GM19452 (cell line): ENCODE measurements at regions not wholly inside any gene's neighbourhood (a gene's known extent, or its start where the extent isn't known, plus 50 kb on each side); places are given as distances from the start of the nearest gene placed in this dataset.
"Not testable (repeated sequence)": the region's sequence is repeated elsewhere in the genome, so short reads cannot be mapped to it uniquely, and the experiment has no call there.

Experiments used
- ATAC-seq: cut with Tn5 transposase; IDR thresholded peaks from one replicate; pipeline ENCODE4 v1.9.1; 2021; ENCODE audit not compliant: unreplicated experiment

- no peak for ATAC-seq
Measured at GRCh38 chr1:221549815-221550214, 192.1 kb downstream of the DUSP10 start.

- not testable (repeated sequence) for ATAC-seq
Measured at GRCh38 chr1:221552792-221553191, 189.1 kb downstream of the DUSP10 start.

DNA sequence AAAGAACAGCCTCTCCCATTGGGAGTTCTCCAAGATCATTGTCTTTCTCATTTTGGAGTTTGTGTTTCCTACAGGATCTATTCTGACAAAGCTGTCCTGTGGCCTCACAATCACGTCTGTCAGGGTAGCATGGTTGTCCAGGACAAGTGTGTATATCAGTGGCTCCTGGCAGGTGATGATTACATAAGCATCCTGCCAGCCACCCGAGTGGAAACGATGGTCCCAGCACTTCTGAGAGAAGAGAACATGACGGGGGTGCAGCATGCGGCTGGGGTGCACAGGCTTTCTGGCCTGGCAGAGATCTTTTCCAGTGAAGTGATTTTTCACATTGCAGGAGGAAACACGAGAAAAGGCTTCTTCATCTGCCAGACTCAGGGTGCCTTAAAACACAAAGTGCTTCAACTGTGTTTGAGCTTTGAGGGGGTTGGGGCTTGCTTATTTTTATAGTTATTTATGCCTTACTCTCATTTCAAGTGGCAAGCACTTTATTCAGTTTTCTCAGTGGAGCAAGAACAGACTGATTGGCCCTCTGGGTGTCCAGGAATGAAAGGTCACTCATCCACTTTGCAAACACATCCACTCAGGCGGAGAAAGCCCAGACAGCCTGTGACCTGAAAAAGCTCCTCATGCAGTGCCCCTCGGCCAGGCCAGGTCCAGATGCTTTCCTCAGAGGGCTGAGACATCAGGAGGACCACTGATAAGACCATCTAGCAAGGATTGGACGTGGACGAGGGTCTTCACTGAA, 186.0 kb downstream of the DUSP10 start:
- no peak for ATAC-seq

GRCh38 chr1:221556435-221556834, 185.5 kb downstream of the DUSP10 start:
- ATAC-seq = no peak

- ATAC-seq = no peak
Measured at GRCh38 chr1:221557013-221557412, 184.9 kb downstream of the DUSP10 start.

- no peak for ATAC-seq
Measured at GRCh38 chr1:221558396-221558795, 183.5 kb downstream of the DUSP10 start.

GRCh38 chr1:221559911-221560310, 182.0 kb downstream of the DUSP10 start:
- ATAC-seq = no peak

DNA sequence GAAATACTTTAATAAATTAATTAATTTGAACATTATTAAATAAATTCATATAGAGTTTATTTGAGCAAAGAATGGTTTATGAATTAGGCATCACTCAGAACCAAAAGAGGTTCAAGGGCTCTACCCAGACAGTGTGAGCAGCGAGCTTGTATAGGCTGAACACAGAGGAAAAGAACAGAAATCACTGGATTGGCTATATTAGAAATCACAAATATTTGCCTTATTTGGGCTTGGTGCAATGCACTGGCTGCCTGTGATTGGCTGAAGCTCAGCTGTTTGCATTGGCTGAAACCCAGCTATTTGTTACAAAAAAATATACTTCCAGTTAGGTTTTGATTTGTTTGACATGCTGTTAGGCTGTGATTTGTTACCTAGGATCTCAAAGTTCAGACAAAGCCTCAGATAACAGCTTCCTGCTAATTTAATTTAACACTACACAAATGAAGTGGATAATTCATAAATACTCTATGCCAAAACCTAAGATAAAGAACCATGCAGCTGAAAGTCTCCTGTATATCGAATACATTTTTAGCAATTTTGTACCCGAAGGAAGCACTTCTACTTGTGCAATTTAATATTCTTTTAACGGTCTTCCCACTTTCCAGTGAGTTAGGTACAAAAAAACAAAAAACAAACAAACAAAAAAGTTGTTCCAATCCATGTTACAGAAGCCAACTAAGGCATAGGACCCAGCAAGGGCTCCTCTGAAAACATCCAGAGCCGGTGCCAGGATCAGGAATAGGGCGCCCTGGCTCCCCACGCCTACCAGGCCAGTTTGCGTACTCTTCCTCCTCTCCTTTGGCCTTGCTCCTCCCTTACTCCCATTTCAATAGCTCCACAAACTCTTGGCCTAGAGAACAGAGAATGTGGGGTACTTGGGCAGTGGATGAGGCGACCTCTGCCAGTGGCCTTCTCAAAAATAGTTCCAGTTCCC, 179.1 kb downstream of the DUSP10 start:
- no peak for ATAC-seq

DNA sequence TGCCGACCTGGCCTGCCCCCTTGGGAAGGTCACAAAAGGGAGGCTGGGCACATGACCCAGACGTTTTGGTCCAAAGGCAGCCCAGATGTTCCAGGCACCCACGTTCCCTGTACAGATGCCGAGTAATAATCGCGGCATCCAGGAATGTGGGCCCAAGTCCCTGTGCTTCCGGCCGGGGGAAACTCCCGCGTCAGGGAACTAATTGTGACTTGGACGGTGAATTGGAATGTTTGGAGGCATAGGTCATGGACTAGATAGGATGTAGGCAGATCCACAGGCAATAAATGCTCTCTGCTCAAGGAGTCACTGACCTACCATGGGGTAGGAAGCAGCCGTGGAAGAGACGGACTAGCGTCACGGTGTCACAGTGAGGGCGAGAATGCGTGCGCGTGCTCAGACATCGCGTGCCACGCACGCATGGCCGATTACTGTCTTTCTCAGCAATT, 178.4 kb downstream of the DUSP10 start:
- no peak for ATAC-seq

DNA sequence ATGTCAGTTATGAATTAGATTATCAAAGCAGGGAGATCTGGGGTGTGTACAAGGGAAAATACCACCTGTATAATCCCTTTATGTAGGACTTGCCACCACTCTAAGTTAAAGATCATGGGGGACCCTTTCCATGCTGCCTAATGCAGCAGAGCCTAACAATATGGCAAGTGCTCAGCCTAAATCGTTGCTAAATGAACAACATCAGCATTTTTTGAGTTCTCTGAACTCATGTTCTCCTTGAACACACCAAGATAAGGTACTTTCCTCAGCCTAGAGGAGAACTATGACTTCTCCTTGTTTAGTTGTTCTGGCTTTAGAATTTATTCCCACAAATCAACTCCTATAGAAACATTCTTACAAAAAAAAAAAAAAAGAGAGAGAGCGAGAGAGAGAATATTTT, 177.0 kb downstream of the DUSP10 start:
- ATAC-seq = no peak

GRCh38 chr1:221565711-221566110, 176.2 kb downstream of the DUSP10 start:
- no peak for ATAC-seq

DNA sequence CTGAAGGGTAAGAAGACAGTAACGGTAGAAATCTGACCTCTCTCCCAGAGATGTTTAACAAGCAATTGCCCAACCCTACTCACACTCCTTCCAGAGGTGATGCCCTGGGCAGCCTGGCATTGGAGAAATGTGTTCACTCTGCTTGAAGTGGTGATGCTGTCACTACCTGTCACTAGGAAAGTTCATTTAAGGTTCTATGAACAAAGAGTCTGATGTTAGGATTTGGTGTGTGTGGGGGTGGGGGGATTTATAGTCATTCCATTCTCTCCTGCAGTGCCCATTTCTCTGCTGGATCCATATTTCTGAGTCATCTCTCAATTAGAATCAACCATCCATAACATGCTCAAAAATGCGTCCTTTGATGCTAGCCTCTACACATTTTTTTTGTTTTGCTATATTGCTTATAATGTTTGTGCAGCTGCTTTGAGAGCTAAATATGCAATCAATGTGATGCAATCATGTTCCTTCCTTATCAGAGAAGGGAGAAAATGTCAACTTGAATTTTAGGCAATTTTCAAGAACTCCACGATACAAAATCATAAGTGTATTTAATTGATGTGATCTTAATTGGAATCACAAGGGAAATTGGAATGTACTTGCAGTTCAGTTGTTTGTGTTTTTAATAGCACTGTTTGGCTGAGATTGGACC, 173.9 kb downstream of the DUSP10 start:
- no peak for ATAC-seq

DNA sequence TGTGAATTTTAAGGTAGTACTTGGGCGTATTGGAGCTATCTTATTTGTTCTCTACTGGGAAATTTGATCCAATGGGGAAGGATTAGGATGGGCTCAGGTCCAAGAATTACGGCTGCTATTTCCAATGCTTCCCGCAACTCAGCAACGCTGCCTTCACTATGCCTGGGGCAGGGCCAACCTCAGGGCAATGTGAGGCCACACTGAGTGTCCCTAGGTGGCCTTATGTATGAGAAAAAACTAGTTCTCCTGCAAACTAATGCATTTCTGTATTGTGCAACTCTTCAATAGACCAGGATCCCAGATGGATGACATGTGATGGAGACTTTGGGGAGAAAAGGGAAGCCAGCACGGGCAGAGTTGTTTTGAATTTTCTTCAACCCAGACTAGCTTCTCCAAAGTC, 168.1 kb downstream of the DUSP10 start:
- no peak for ATAC-seq

GRCh38 chr1:221574529-221574928, 167.4 kb downstream of the DUSP10 start:
- no peak for ATAC-seq

DNA sequence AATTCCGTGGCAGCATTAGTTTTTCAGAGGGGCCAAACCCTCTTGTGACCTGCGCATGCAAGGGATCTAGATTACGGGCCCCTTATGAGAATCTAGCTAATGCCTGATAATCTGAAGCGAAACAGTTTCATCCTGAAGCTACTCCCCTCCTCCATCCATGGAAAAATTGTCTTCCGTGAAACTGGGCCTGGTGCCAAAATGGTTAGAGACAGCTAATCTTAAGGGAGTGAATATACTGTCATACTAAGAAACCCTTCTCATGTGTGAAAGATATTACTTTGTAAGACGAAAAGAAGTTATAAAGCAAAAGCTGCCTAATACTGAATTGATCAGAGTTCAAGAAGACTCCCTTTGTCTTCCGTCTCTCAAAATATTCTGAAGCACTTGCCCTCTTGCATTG, 166.3 kb downstream of the DUSP10 start:
- no peak for ATAC-seq

DNA sequence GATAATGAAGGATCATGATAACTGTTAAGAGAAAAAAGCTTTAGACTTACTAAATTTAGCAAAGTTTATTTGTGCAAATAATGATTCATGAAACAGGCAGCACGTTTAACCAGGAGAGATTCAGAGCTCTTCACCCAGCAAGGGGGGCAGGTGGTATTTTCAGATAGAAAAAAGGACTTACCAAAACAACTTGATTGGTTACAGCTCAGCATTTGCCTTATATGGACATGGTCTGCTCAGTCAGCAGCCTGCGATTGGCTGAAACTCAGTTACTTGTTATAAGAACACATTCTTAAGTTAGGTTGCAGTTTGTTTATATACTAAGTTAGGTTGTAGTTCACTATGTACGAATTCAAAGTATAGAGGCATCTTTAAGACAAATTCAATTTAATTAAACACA, 165.6 kb downstream of the DUSP10 start:
- no peak for ATAC-seq

GRCh38 chr1:221583465-221583864, 158.4 kb downstream of the DUSP10 start:
- ATAC-seq = no peak

DNA sequence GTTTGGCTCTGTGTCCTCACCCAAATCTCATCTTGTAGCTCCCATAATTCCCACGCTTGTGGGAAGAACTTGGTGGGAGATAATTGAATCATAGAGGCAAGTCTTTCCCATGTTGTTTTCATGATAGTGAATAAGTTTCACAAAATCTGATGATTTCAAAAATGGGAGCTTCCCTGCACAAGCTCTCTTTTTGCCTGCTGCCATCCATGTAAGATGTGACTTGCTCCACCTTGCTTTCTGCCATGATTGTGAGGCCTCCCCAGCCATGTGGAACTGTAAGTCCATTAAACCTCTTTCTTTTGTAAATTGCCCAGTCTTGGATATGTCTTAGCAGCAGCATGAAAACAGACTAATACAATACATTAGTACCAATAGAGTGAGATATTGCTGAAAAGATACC, 154.9 kb downstream of the DUSP10 start:
- ATAC-seq = not testable (repeated sequence)

GRCh38 chr1:221591250-221591649, 150.6 kb downstream of the DUSP10 start:
- ATAC-seq = not testable (repeated sequence)

DNA sequence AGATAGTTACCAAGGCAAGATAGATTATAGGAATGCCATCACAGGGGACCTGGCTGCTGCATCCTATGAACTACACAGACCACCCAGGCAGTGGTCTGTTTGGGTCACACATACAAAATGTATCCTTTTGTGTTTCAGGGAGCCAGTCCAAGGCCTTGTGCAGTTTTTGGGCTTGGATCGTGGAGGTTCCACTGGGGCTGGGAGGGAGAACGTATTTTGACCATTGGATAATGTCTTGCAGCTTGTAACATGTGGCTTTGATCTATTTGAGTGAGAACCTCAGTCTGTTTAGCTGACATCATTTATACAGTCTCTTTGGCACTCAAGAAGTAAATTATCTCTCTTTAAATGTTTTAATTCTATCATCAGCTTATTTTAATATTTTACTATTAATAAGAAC, 147.3 kb downstream of the DUSP10 start:
- no peak for ATAC-seq

GRCh38 chr1:221598122-221598521, 143.8 kb downstream of the DUSP10 start:
- ATAC-seq = no peak

DNA sequence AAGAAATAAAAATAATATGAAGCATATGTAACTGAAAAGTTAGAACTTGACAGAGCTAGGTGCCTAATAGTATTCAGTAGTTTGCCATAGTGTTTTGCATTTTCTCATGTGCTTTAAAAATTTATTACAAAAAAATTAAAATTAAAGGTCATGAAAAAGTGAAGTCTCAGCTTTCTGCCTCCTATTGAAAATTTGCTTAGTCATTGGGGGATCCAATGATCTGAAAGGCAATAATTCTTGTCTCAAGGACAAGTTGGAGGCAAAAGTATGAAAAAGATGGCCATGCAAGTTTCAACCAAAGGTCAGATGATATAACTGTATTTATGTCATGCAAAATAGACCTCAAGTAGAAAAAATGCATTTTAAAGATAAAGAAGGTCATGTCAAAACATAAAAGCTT, 140.7 kb downstream of the DUSP10 start:
- no peak for ATAC-seq
